ENCODE measurements at regions not wholly inside any gene's neighbourhood (a gene's known extent, or its start where the extent isn't known, plus 50 kb on each side); places are given as distances from the start of the nearest gene placed in this dataset.

DNA sequence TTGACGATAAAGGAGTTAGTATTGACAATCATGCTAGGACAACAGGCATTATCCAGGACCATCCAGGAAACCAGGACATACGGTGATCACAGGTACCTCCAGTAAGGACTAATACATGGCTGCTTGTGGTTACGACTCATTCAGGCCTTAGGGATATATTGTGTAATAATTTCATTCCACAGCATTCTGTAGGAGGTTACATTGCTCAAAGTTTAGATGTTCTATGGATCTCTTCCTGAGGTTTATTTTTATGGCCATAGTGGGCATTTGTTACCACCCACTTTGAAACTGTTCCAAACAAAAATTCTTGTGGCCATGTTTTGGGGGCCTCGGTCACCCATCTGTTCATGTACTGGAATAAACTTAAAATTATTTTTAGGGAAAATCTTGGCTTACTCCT is 431.6 kb downstream of the METTL4 start:
- DNase-seq (ENCODE audit: insufficient read length, low spot score): no peak
- TF ChIP-seq, protein P1, sequence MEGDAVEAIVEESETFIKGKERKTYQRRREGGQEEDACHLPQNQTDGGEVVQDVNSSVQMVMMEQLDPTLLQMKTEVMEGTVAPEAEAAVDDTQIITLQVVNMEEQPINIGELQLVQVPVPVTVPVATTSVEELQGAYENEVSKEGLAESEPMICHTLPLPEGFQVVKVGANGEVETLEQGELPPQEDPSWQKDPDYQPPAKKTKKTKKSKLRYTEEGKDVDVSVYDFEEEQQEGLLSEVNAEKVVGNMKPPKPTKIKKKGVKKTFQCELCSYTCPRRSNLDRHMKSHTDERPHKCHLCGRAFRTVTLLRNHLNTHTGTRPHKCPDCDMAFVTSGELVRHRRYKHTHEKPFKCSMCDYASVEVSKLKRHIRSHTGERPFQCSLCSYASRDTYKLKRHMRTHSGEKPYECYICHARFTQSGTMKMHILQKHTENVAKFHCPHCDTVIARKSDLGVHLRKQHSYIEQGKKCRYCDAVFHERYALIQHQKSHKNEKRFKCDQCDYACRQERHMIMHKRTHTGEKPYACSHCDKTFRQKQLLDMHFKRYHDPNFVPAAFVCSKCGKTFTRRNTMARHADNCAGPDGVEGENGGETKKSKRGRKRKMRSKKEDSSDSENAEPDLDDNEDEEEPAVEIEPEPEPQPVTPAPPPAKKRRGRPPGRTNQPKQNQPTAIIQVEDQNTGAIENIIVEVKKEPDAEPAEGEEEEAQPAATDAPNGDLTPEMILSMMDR (IDR thresholded peaks at IDR 0.05; ENCODE audit: insufficient read depth, missing control alignments): no peak
- peak; percentile 64 for FAIRE-seq

DNA sequence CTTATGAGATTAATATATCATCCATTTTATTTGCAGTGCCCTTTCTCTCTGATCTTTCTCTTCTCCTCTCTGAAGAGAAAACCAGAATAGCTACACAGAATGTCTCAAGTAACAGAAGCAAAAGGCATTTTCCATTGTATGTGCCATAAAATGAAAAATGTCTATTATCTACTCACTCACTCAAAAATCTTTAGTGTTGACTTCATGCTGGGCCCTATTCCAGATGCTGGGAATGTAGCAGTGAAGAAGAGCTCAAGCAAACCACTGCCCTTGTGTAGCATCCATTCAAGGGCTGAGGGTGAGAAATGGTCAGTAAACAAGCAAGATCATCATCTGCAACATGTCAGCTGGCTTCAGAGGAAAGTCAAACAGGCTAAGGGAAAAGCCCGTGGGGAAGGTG is 427.7 kb downstream of the METTL4 start:
- TF ChIP-seq, protein P1 (IDR thresholded peaks at IDR 0.05; ENCODE audit: insufficient read depth, missing control alignments): no peak
- DNase-seq (ENCODE audit: insufficient read length, low spot score) (no peak), FAIRE-seq (no peak)

DNA sequence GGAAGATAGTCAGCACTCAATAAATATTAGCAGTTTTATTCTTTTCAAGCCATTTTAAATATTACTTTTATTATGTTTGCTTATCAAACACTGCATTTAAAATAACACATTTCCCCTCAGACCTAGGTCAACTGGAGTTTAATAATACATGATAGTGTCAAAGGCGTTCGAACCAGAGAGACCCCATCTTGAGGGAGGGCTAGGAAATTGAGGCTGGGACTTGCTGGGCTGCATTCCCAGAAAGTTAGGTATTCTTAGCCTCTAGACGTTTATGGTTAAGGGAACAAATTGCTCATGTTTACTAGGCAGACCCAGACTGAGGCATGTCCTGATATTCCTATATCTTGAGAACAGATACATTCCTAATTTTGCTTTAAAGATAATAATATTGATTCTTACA is 426.5 kb downstream of the METTL4 start:
- FAIRE-seq (no peak), DNase-seq (ENCODE audit: insufficient read length, low spot score) (no peak)
- TF ChIP-seq, protein P1 (IDR thresholded peaks at IDR 0.05; ENCODE audit: insufficient read depth, missing control alignments): no peak

DNA sequence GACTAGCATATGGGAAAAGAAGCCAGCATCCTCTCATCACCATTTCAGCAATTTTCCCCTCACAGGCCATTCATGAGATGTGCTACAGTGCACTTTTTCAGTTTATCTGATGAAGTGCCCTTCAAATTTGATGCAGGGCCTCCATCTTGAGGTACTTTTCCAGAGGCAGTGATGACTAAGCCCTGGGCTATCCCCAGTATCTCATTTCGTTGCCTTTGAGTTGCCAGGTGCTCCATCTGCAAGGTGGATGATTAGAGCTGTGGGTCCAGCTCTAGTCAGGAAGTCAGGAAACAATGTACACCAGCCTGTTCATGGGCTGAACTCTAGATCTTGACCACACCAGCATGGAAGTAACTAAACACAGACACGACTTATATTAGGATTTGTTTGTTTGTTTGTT is 425.2 kb downstream of the METTL4 start:
- TF ChIP-seq, protein P1 (IDR thresholded peaks at IDR 0.05; ENCODE audit: insufficient read depth, missing control alignments): no peak
- FAIRE-seq (no peak), DNase-seq (ENCODE audit: insufficient read length, low spot score) (no peak)

DNA sequence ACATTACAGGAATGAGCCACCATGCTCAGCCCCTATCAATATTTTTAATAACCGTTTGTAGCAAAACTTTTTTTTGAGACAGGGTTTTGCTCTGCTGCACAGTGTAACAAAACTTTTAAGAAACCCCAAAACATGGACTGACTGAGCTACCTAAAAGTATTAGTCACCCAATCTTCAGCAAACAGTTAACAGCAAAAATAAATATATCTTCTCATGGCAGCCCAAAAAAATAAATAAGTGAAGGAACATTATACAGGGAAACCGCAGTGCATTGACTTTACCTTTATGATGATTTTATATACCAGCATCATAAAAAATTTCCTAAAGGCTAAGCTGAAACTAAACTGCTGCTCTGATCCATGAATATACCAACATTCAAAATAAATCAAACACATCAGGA is 424.6 kb downstream of the METTL4 start:
- DNase-seq (ENCODE audit: insufficient read length, low spot score): no peak
- no peak for FAIRE-seq
- TF ChIP-seq, protein P1 (IDR thresholded peaks at IDR 0.05; ENCODE audit: insufficient read depth, missing control alignments): no peak

DNA sequence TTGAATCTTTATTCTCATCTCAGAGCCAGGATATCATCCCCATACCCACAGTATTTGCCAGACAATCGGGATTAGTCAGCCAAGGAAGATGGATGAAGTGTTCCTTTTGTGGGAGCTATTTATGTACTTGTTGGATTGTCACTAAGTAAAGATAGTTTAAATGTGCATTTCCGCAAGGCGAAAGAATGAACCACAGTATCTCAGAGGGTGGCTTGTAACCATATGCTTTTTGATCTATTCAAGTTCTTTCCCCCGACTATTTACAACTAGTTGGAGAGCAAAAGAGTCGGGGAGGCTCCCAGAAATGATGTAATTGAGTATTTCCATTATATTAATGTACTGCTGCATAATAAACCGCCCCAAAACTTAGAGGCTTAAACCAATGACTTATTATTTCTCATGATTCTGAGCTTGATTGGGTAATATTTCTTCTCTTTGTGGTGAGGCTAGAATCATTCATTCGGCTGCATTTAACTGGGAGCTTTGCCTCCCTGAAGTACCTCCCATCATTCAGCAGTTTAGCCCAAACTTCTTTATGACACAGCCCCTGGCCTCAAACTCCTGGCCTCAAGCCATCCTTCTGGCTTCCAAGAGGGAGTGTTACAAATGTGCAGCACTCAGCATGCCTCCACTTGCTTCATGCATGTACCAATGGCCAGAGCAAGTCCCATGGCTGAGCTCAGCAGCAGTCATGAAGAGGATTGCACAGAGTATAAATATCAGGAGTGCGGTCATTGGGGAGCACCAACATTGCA is 423.7 kb downstream of the METTL4 start:
- FAIRE-seq (peak; percentile 25), DNase-seq (ENCODE audit: insufficient read length, low spot score) (no peak)
- TF ChIP-seq, protein P1 (IDR thresholded peaks at IDR 0.05; ENCODE audit: insufficient read depth, missing control alignments): no peak

DNA sequence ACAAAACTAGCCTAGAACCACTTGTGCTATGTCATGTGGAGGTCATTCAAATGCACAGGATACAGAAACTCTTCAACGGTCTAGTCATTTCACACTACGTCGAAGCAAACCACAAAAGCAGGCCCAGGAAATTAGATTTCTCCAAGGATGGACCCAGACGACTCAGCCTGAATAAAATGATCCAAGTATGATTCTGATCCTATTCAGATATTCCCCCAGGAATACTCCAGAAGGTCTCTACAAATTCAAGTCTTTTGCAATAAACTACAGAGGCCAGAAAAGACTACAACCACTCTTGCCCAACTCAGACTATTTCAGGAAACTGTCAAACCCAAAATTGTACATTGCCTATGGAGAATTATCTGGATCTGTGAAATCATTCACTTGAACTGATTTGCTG is 422.5 kb downstream of the METTL4 start:
- TF ChIP-seq, protein P1 (IDR thresholded peaks at IDR 0.05; ENCODE audit: insufficient read depth, missing control alignments): no peak
- FAIRE-seq (no peak), DNase-seq (ENCODE audit: insufficient read length, low spot score) (no peak)

All from D721Med (cell line).